T-cell (primary cell): ENCODE measurements at regions not wholly inside any gene's neighbourhood (a gene's known extent, or its start where the extent isn't known, plus 50 kb on each side); places are given as distances from the start of the nearest gene placed in this dataset.

ENCODE experiments used
- ATAC-seq, 4 experiments: fragments of 200-7000 bp in 3 of 4; fragments of 150-1000 bp in 1 of 4; cut with Tn5 transposase; replicated peaks in 1 of 4; 1 replicate in 3 of 4; 2 replicates in 1 of 4; pipeline ENCODE4 v1.10.0; 2021; ENCODE audit warnings: moderate library complexity in 3 of 4, mild to moderate bottlenecking in 2 of 4, moderate number of reproducible peaks in 1 of 4
- CTCF ChIA-PET, 2 donors: fragments of 300-600 bp; sonication (Branson Sonifier 250); formaldehyde crosslinking; loops; one replicate each; lab custom pipeline; 2022; ENCODE audit warnings: antibody characterized with exemption in 2 of 2; lab: Charles Lee
- POLR2A ChIA-PET, 2 donors: fragments of 300-600 bp; sonication (Branson Sonifier 250); formaldehyde crosslinking; loops; one replicate each; lab custom pipeline; 2022; ENCODE audit warnings: antibody characterized with exemption in 2 of 2; lab: Charles Lee
- DNase-seq, 35 experiments: peaks; one replicate each; pipeline versions ENCODE4 v3.0.0 to v3.0.0-alpha.2; 2013 to 2023
- H3K27ac ChIP-seq: one replicate; pipeline ENCODE4 v1.5.1; 2013; ENCODE audit warnings: low read length
- H3K27me3 ChIP-seq, 2 experiments: replicated peaks in 1 of 2; 1 replicate in 1 of 2; 2 replicates in 1 of 2; pipeline versions ENCODE4 v1.6.1 to v1.7.0; 2013; ENCODE audit warnings: low read length in 1 of 2, mixed read lengths in 1 of 2; ENCODE audit not compliant: control insufficient read depth in 2 of 2, insufficient read depth in 2 of 2; ENCODE audit errors: extremely low read depth in 1 of 2
- H3K36me3 ChIP-seq, 2 donors: 1 replicate in 1 of 2; 2 replicates in 1 of 2; pipeline versions ENCODE4 v1.6.1 to v1.7.0; 2013; ENCODE audit warnings: low read length in 1 of 2; ENCODE audit not compliant: control insufficient read depth in 2 of 2, insufficient read depth in 1 of 2; ENCODE audit errors: extremely low read depth in 1 of 2
- H3K4me1 ChIP-seq, 2 experiments: 1 replicate in 1 of 2; 2 replicates in 1 of 2; pipeline versions ENCODE4 v1.6.1 to v1.7.0; 2013; ENCODE audit warnings: low read length in 2 of 2, mixed read lengths in 1 of 2; ENCODE audit not compliant: insufficient read depth in 2 of 2, control insufficient read depth in 1 of 2; ENCODE audit errors: extremely low read depth in 1 of 2
- H3K4me3 ChIP-seq, 2 donors: 1 replicate in 1 of 2; 2 replicates in 1 of 2; pipeline versions ENCODE4 v1.5.1 to v1.7.0; 2013; ENCODE audit warnings: mild to moderate bottlenecking in 2 of 2, low read length in 1 of 2, moderate library complexity in 1 of 2; ENCODE audit not compliant: control insufficient read depth in 1 of 2; ENCODE audit errors: extremely low read depth in 1 of 2
- H3K9me3 ChIP-seq: 2 replicates; pipeline ENCODE4 v1.7.0; 2013
- H3K27ac Mint-ChIP-seq, 2 donors: one replicate each; pipeline ENCODE4 v1.8.0; 2020 to 2021; ENCODE audit warnings: mild to moderate bottlenecking in 2 of 2, mixed read lengths in 2 of 2
- H3K27me3 Mint-ChIP-seq, 2 donors: one replicate each; pipeline ENCODE4 v1.8.0; 2021 to 2022; ENCODE audit warnings: mixed read lengths in 2 of 2
- H3K36me3 Mint-ChIP-seq: one replicate; pipeline ENCODE4 v1.8.0; 2021; ENCODE audit warnings: mixed read lengths
- H3K4me1 Mint-ChIP-seq, 3 donors: one replicate each; pipeline ENCODE4 v1.8.0; 2020 to 2022; ENCODE audit warnings: mixed read lengths in 3 of 3, mild to moderate bottlenecking in 1 of 3
- H3K4me3 Mint-ChIP-seq, 3 donors: one replicate each; pipeline ENCODE4 v1.8.0; 2020 to 2022; ENCODE audit warnings: mild to moderate bottlenecking in 3 of 3, mixed read lengths in 3 of 3, moderate library complexity in 3 of 3
- H3K9me3 Mint-ChIP-seq, 3 donors: one replicate each; pipeline ENCODE4 v1.8.0; 2020 to 2022; ENCODE audit warnings: mixed read lengths in 3 of 3
- WGBS: methylation state at CpG from one replicate; pipeline ENCODE4 v1.1.5; 2013; ENCODE audit warnings: missing lambda C conversion rate; ENCODE audit not compliant: insufficient coverage; 5-methylcytosine and 5-hydroxymethylcytosine counted together

DNA sequence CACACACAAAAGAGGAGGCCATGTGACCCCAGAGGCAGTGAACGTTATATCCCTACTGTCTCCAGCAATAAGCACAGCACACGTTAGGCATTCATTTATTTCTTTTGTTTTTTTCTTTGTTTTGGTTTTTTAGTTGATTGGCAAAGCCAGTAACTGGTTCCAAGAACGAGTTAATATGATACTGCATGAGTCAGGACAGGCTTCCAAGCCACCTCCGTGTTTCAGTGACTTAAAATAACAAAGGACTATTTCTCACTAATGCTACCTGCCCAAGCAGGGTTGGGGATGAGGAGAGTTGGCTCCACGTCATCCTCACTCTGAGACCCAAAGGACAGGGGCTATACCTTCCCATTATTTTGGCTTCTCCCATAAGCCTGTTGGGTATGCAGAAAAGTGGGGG is 130.5 kb downstream of the ST8SIA2 start:
- Histone ChIP-seq H3K27ac (no peak overlapping the region), H3K36me3 (no peaks in the 10 kb centered on the region), H3K9me3 (no peaks in the 10 kb centered on the region), H3K27me3 (peaks cover 0 to 9% of the 10 kb centered on the region in 2 experiments), H3K4me1 (peaks cover 0 to 2% of the 10 kb centered on the region in 2 experiments), H3K4me3 (no peak overlapping the region)
- WGBS, result no CpG with 5 or more reads among the region's 5 CpGs
- DNase-seq (no peak), ATAC-seq (no peak)
- Mint-ChIP-seq H3K27ac (no peak overlapping the region), H3K36me3 (no peaks in the 10 kb centered on the region), H3K4me1 (peaks cover 0 to 9% (median 2%) of the 10 kb centered on the region in 3 donors), H3K4me3 (no peak overlapping the region), H3K27me3 (peaks cover 16 to 19% of the 10 kb centered on the region in 2 donors), H3K9me3 (no peaks in the 10 kb centered on the region)
- POLR2A ChIA-PET, result no interaction called here
- CTCF ChIA-PET, result no interaction called here

DNA sequence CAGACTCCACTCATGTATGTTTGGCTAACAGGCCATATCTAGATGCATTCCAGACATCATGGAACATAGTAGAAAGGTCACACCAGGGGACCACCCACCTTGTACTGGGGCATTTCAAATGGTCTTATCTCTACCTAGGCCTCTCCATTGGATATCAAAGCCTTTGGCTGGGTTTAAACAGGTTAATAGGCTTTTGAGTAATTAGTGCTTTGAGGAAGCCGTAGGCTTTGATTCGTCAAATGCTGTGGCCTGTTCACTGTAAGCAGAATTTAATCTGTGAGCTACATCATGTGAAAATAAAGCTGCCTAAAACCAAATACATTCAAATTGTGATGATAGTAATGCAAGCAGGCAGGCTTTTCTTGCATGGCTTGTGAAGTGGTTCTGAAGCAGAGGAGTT is 129.5 kb downstream of the ST8SIA2 start:
- Mint-ChIP-seq H3K36me3 (no peaks in the 10 kb centered on the region), H3K9me3 (no peaks in the 10 kb centered on the region), H3K4me3 (no peak overlapping the region), H3K4me1 (peaks cover 0 to 9% (median 2%) of the 10 kb centered on the region in 3 donors), H3K27ac (no peak overlapping the region), H3K27me3 (peaks cover 14% of the 10 kb centered on the region in 2 donors)
- no peak overlapping the region for H3K27ac ChIP-seq
- no peaks in the 10 kb centered on the region for H3K36me3 ChIP-seq
- ATAC-seq (no peak), DNase-seq (no peak)
- H3K9me3 ChIP-seq, result no peaks in the 10 kb centered on the region
- peaks cover 0 to 8% of the 10 kb centered on the region in 2 experiments for H3K27me3 ChIP-seq
- no CpG with 5 or more reads among the region's 2 CpGs for WGBS
- POLR2A ChIA-PET, result no interaction called here
- no peak overlapping the region for H3K4me3 ChIP-seq
- CTCF ChIA-PET, result no interaction called here
- peaks cover 0 to 2% of the 10 kb centered on the region in 2 experiments for H3K4me1 ChIP-seq

DNA sequence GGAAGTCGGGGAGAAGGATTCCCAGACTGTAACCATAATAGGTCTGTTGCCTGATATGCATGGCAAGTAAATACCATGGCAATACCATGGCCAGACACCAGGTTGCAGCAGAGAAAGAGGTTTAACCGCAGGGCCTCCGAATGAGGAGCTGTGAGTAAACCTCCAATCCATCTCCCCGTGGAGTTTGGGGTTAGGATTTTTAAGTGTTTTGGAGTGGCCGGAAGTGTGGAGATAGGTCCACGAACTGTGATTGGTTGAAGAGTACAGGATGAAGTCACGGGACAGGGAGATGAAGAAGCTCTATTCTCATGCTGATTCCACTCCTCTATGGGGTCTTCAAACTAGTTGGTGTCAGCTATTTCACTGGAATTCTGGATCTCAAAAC is 127.9 kb downstream of the ST8SIA2 start:
- H3K27ac ChIP-seq, result no peak overlapping the region
- H3K4me3 ChIP-seq, result no peak overlapping the region
- no peaks in the 10 kb centered on the region for H3K9me3 ChIP-seq
- H3K4me1 Mint-ChIP-seq, result peaks cover 0 to 9% (median 2%) of the 10 kb centered on the region in 3 donors
- DNase-seq (peak in 31 of 35 experiments; percentile 2 to 56 (median 17)), ATAC-seq (peak in 3 of 4 experiments; percentile 58 to 73 (median 60))
- ChIA-PET POLR2A (no interaction called here), CTCF (interaction anchor here (0.6 to 1.4 kb wide), 3 partner anchors 193 to 533 kb away, joined by 3 to 13 read pairs (median 4); no protein-coding TSS in a partner anchor)
- H3K27me3 ChIP-seq, result no peaks in the 10 kb centered on the region
- no peaks in the 10 kb centered on the region for H3K36me3 ChIP-seq
- WGBS, result 25% methylated on average over 1 of the region's 7 CpGs
- no peak overlapping the region for H3K27ac Mint-ChIP-seq
- H3K27me3 Mint-ChIP-seq, result peaks cover 5 to 8% of the 10 kb centered on the region in 2 donors
- H3K9me3 Mint-ChIP-seq, result no peaks in the 10 kb centered on the region
- H3K4me1 ChIP-seq, result peaks cover 0 to 2% of the 10 kb centered on the region in 2 experiments
- no peaks in the 10 kb centered on the region for H3K36me3 Mint-ChIP-seq
- no peak overlapping the region for H3K4me3 Mint-ChIP-seq

GRCh38 chr15:92520914-92521623 is 127.4 kb downstream of the ST8SIA2 start:
- Histone ChIP-seq H3K4me1 (peaks cover 0 to 2% of the 10 kb centered on the region in 2 experiments), H3K27me3 (no peaks in the 10 kb centered on the region), H3K27ac (no peak overlapping the region), H3K9me3 (no peaks in the 10 kb centered on the region), H3K4me3 (no peak overlapping the region), H3K36me3 (no peaks in the 10 kb centered on the region)
- H3K4me3 Mint-ChIP-seq, result no peak overlapping the region
- H3K4me1 Mint-ChIP-seq, result peaks cover 0 to 8% (median 2%) of the 10 kb centered on the region in 3 donors
- CTCF ChIA-PET, result interaction anchor here (1.3 to 1.4 kb wide), 2 partner anchors 194 kb away, joined by 3 to 13 read pairs; no protein-coding TSS in a partner anchor
- ATAC-seq, result peak in 1 of 4 experiments; percentile 30
- peaks cover 3 to 8% of the 10 kb centered on the region in 2 donors for H3K27me3 Mint-ChIP-seq
- POLR2A ChIA-PET, result no interaction called here
- DNase-seq, result no peak
- no peaks in the 10 kb centered on the region for H3K9me3 Mint-ChIP-seq
- no CpG with 5 or more reads among the region's 2 CpGs for WGBS
- H3K27ac Mint-ChIP-seq, result no peak overlapping the region
- no peaks in the 10 kb centered on the region for H3K36me3 Mint-ChIP-seq

DNA sequence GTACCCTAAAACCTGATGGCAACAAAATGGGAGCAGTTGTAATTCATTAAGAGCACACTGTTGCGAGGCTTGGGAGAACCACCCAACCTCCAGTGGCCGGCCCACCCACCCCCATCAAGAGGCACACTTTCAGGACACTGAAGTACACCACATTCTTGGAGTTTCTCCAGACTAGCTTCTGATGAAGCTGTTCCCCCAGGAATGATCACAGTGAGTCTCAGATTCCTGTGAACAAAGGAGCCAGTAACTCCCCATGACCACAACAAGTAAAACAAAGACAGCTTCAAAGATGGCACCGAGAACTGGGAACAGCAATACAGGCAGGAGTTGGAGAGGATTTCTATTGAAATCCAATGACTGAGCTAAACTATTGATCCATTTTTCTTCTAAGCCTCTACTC is 126.0 kb downstream of the ST8SIA2 start:
- H3K4me1 ChIP-seq, result no peaks in the 10 kb centered on the region
- 91% methylated on average over 2 of the region's 3 CpGs for WGBS
- no peaks in the 10 kb centered on the region for H3K9me3 Mint-ChIP-seq

More for the DNA sequence above, 126.0 kb downstream of the ST8SIA2 start:
- Mint-ChIP-seq H3K36me3 (no peaks in the 10 kb centered on the region), H3K4me1 (peaks cover 0 to 2% (median 2%) of the 10 kb centered on the region in 3 donors), H3K27ac (no peak overlapping the region), H3K4me3 (no peak overlapping the region), H3K27me3 (peaks cover 0 to 8% of the 10 kb centered on the region in 2 donors)
- no peak overlapping the region for H3K27ac ChIP-seq
- no peaks in the 10 kb centered on the region for H3K36me3 ChIP-seq
- no peak for ATAC-seq
- ChIA-PET POLR2A (no interaction called here), CTCF (no interaction called here)
- no peaks in the 10 kb centered on the region for H3K27me3 ChIP-seq
- no peak overlapping the region for H3K4me3 ChIP-seq
- DNase-seq, result no peak
- no peaks in the 10 kb centered on the region for H3K9me3 ChIP-seq
